GM23338 (cell line): ENCODE measurements at regions not wholly inside any gene's neighbourhood (a gene's known extent, or its start where the extent isn't known, plus 50 kb on each side); places are given as distances from the start of the nearest gene placed in this dataset.
"Not testable (repeated sequence)": the region's sequence is repeated elsewhere in the genome, so short reads cannot be mapped to it uniquely, and the experiment has no call there.

Source experiments
- ATAC-seq: fragments of 200-7000 bp; cut with Tn5 transposase; 3 replicates; pipeline ENCODE4 v1.9.1; 2020
- DNase-seq: peaks from one replicate; pipeline ENCODE4 v3.0.0-alpha.2; 2015; ENCODE audit warnings: low spot score
- H2AFZ ChIP-seq: fragments of 200-600 bp; sonication (generic); 2 replicates; pipeline ENCODE4 v1.8.0; 2016; ENCODE audit warnings: antibody characterized with exemption, mild to moderate bottlenecking, moderate library complexity
- H3F3A ChIP-seq: fragments of 200-600 bp; sonication (generic); replicated peaks from 2 replicates; pipeline ENCODE4 v1.8.0; 2017; ENCODE audit warnings: antibody characterized with exemption, mixed run types, low read depth
- H3K27ac ChIP-seq: fragments of 200-600 bp; sonication (generic); 2 replicates; pipeline ENCODE4 v1.6.1; 2016; ENCODE audit warnings: low read depth
- H3K27me3 ChIP-seq: fragments of 200-600 bp; sonication (generic); 2 replicates; pipeline ENCODE4 v1.8.0; 2016; ENCODE audit warnings: mild to moderate bottlenecking, mixed run types, moderate library complexity; ENCODE audit not compliant: insufficient read depth
- H3K36me3 ChIP-seq: fragments of 200-600 bp; sonication (generic); 2 replicates; pipeline ENCODE4 v1.8.0; 2016; ENCODE audit warnings: mild to moderate bottlenecking; ENCODE audit not compliant: insufficient read depth
- H3K4me1 ChIP-seq: fragments of 200-600 bp; sonication (generic); 2 replicates; pipeline ENCODE4 v1.8.0; 2016; ENCODE audit warnings: mild to moderate bottlenecking, moderate library complexity; ENCODE audit not compliant: insufficient read depth
- H3K4me2 ChIP-seq: fragments of 200-600 bp; sonication (generic); 2 replicates; pipeline ENCODE4 v1.7.1; 2017; ENCODE audit warnings: mixed run types
- H3K4me3 ChIP-seq: fragments of 200-600 bp; sonication (generic); 2 replicates; pipeline ENCODE4 v1.6.1; 2016; ENCODE audit warnings: mixed run types
- H3K79me2 ChIP-seq: fragments of 200-600 bp; sonication (generic); replicated peaks from 2 replicates; pipeline ENCODE4 v1.8.0; 2017; ENCODE audit warnings: mild to moderate bottlenecking; ENCODE audit not compliant: insufficient read depth
- H3K9me2 ChIP-seq: fragments of 200-600 bp; sonication (generic); 2 replicates; pipeline ENCODE4 v1.8.0; 2017; ENCODE audit not compliant: insufficient read depth
- H4K20me1 ChIP-seq: fragments of 200-600 bp; sonication (generic); replicated peaks from 2 replicates; pipeline ENCODE4 v1.8.0; 2017; ENCODE audit warnings: mild to moderate bottlenecking; ENCODE audit not compliant: insufficient read depth
- H3K27ac Mint-ChIP-seq: 2 replicates; pipeline ENCODE4 v1.8.0; 2020; ENCODE audit warnings: inconsistent platforms, mild to moderate bottlenecking, moderate library complexity, mixed read lengths
- H3K27me3 Mint-ChIP-seq: 3 replicates; pipeline ENCODE4 v1.8.0; 2022; ENCODE audit warnings: low read depth, mild to moderate bottlenecking, moderate library complexity, mixed read lengths, inconsistent platforms; ENCODE audit not compliant: insufficient read depth, poor library complexity
- H3K36me3 Mint-ChIP-seq: 3 replicates; pipeline ENCODE4 v1.8.0; 2021; ENCODE audit warnings: low read depth, mild to moderate bottlenecking, inconsistent platforms, moderate library complexity, mixed read lengths
- H3K4me1 Mint-ChIP-seq: 3 replicates; pipeline ENCODE4 v1.8.0; 2020; ENCODE audit warnings: mild to moderate bottlenecking, inconsistent platforms, mixed read lengths
- H3K4me3 Mint-ChIP-seq: 3 replicates; pipeline ENCODE4 v1.8.0; 2021; ENCODE audit warnings: moderate library complexity, mild to moderate bottlenecking, inconsistent platforms, mixed read lengths
- H3K9me3 Mint-ChIP-seq: 3 replicates; pipeline ENCODE4 v1.8.0; 2020; ENCODE audit warnings: moderate library complexity, mild to moderate bottlenecking, inconsistent platforms, mixed read lengths
- CREB1 ChIP-seq: fragments of 250-450 bp; sonication (Bioruptor Pico); IDR thresholded peaks from 2 replicates; pipeline ENCODE4 v1.5.0; 2020; ENCODE audit warnings: low read depth, mild to moderate bottlenecking, moderate library complexity
- EZH2 ChIP-seq: fragments of 200-600 bp; sonication (generic); IDR thresholded peaks from one replicate; pipeline ENCODE4 v1.8.0; 2017; ENCODE audit warnings: antibody characterized with exemption, mild to moderate bottlenecking, low read depth; ENCODE audit not compliant: unreplicated experiment
- NANOG ChIP-seq: IDR thresholded peaks from 2 replicates; pipeline ENCODE4 v1.6.1; 2016; ENCODE audit warnings: antibody characterized with exemption, borderline replicate concordance
- POLR2AphosphoS5 ChIP-seq: IDR thresholded peaks from 2 replicates; pipeline ENCODE4 v1.6.1; 2016; ENCODE audit warnings: antibody characterized with exemption, low read depth
- ZNF114 ChIP-seq: fragments of 250-450 bp; sonication (Bioruptor Pico); IDR thresholded peaks from 2 replicates; pipeline ENCODE4 v1.5.0; 2020; ENCODE audit warnings: mild to moderate bottlenecking, moderate library complexity
- ZNF331 ChIP-seq: fragments of 250-450 bp; sonication (Bioruptor Pico); IDR thresholded peaks from 2 replicates; pipeline ENCODE4 v1.5.0; 2020; ENCODE audit warnings: low read depth, mild to moderate bottlenecking, moderate library complexity
- TF ChIP-seq, protein P1 (sequence below): IDR thresholded peaks from 2 replicates; pipeline ENCODE4 v1.6.1; 2016; ENCODE audit warnings: antibody characterized with exemption
- TF ChIP-seq, protein P2 (sequence below): fragments of 250-450 bp; sonication (Bioruptor Pico); IDR thresholded peaks from 2 replicates; pipeline ENCODE4 v1.5.0; 2020; ENCODE audit warnings: mild to moderate bottlenecking, moderate library complexity

DNA sequence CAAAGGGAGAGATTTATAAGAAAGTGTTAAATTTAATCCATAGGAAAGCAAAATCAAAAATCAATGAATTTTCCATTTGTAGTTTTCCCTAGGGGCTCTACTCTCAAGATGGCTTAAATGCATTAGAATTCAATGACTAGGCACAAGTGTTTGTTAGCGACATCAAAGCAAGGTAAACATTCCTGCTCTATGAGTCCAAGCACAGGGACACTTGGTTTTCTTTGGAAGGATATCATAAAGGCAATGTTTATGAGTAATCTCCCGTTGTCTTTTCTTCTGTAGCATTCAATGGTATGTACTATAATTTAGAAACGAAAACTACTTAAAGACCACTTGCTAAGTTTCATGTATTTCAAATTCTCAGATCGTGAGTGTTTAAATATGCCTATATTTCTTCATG lies 54.8 kb upstream of the ZNF717 start:
- H3K36me3 ChIP-seq, H3K79me2 ChIP-seq, H3K27me3 Mint-ChIP-seq, ATAC-seq, H3K27ac ChIP-seq, H3K27ac Mint-ChIP-seq, H3F3A ChIP-seq, H3K4me3 ChIP-seq, H3K4me1 Mint-ChIP-seq, H3K4me3 Mint-ChIP-seq, DNase-seq, H3K4me2 ChIP-seq, H3K9me2 ChIP-seq, H3K27me3 ChIP-seq, H3K4me1 ChIP-seq, H2AFZ ChIP-seq, H4K20me1 ChIP-seq: not testable (repeated sequence)
- peaks cover 28% of the 10 kb centered on the region for H3K36me3 Mint-ChIP-seq
- peaks cover 28% of the 10 kb centered on the region for H3K9me3 Mint-ChIP-seq

DNA sequence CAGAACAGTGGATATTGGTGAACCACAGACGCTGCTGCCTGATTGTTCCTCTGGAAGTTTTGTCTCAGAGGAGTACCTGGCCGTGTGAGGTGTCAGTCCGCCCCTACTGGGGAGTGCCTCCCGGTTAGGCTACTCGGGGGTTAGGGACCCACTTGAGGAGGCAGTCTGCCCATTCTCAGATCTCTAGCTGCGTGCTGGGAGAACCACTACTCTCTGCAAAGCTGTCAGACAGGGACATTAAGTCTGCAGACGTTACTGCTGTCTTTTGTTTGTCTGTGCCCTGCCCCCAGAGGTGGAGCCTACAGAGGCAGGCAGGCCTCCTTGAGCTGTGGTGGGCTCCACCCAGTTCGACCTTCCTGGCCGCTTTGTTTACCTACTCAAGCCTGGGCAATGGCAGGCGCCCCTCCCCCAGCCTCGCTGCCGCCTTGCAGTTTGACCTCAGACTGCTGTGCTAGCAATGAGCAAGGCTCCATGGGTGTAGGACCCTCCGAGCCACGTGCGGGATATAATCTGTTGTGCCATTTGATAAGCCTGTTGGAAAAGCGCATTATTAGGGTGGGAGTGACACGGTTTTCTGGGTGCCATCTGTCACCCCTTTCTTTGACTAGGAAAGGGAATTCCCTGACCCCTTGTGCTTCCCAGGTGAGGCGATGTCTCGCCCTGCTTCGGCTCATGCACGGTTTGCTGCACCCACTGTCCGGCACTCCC lies 65.1 kb upstream of the ZNF717 start:
- ATAC-seq, H3K4me1 Mint-ChIP-seq, H2AFZ ChIP-seq, H3K27ac ChIP-seq, H3K9me2 ChIP-seq, H3K36me3 ChIP-seq, H3K4me1 ChIP-seq, H3F3A ChIP-seq, H3K4me3 Mint-ChIP-seq, H3K79me2 ChIP-seq, H3K27ac Mint-ChIP-seq, H4K20me1 ChIP-seq: not testable (repeated sequence)
- Histone ChIP-seq H3K27me3 (peaks cover 15% of the 10 kb centered on the region), H3K4me2 (peak overlapping the region; percentile 70), H3K4me3 (peak overlapping the region; percentile 45)
- peaks cover 19% of the 10 kb centered on the region for H3K27me3 Mint-ChIP-seq
- peak; percentile 41 for DNase-seq
- peaks cover 33% of the 10 kb centered on the region for H3K9me3 Mint-ChIP-seq
- TF ChIP-seq, protein P1, sequence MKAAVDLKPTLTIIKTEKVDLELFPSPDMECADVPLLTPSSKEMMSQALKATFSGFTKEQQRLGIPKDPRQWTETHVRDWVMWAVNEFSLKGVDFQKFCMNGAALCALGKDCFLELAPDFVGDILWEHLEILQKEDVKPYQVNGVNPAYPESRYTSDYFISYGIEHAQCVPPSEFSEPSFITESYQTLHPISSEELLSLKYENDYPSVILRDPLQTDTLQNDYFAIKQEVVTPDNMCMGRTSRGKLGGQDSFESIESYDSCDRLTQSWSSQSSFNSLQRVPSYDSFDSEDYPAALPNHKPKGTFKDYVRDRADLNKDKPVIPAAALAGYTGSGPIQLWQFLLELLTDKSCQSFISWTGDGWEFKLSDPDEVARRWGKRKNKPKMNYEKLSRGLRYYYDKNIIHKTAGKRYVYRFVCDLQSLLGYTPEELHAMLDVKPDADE: 0 out of 2 replicates have a peak, but pooled peaks have one; percentile 18
- TF ChIP-seq POLR2AphosphoS5 (peak; percentile 77), NANOG (peak; percentile 54)
- peaks cover 14% of the 10 kb centered on the region; the same call in 2 of the 3 replicates for H3K36me3 Mint-ChIP-seq

DNA sequence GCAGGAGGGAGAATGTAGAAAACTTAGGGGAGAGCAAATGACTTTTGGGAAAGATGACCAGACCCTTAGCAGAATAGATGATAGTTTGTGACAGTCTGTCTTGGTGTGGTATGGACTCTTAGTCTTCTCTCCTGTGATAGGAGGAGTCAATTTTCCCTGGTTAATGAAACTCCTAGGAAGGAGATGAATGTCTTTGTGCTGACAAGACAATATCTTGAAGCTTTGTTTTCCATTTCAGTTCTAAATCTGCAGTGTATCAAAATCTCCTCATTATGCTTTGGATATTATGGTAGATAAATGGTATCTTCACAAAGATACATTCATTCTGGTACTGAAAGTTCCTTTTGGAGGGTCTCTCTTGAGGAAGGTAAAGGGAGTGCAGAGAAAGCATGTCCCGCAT lies 77.8 kb upstream of the ZNF717 start:
- H3K36me3 Mint-ChIP-seq: peaks cover 3% of the 10 kb centered on the region; the same call in 1 of the 3 replicates
- H3K9me3 Mint-ChIP-seq: peaks cover 11% of the 10 kb centered on the region; the same call in 2 of the 3 replicates
- DNase-seq (no peak), ATAC-seq (no peak)
- Histone ChIP-seq H3K4me2 (no peak overlapping the region), H3K27me3 (no peaks in the 10 kb centered on the region), H3K4me1 (no peaks in the 10 kb centered on the region; the same call in 1 of the 2 replicates), H2AFZ (no peak overlapping the region), H3K79me2 (no peaks in the 10 kb centered on the region), H3K36me3 (no peaks in the 10 kb centered on the region), H3F3A (no peaks in the 10 kb centered on the region), H3K9me2 (no peaks in the 10 kb centered on the region), H3K4me3 (no peak overlapping the region), H3K27ac (no peak overlapping the region), H4K20me1 (no peaks in the 10 kb centered on the region)
- H3K4me3 Mint-ChIP-seq: no peak overlapping the region
- H3K27me3 Mint-ChIP-seq: peaks cover 2% of the 10 kb centered on the region
- H3K4me1 Mint-ChIP-seq: peaks cover 6% of the 10 kb centered on the region; the same call in 1 of the 3 replicates
- H3K27ac Mint-ChIP-seq: no peak overlapping the region
- TF ChIP-seq EZH2: no peak
- no peak for TF ChIP-seq CREB1 (CRISPR knock-in tag)
- TF ChIP-seq NANOG: no peak
- no peak for TF ChIP-seq ZNF331 (CRISPR knock-in tag)
- TF ChIP-seq, protein P2, sequence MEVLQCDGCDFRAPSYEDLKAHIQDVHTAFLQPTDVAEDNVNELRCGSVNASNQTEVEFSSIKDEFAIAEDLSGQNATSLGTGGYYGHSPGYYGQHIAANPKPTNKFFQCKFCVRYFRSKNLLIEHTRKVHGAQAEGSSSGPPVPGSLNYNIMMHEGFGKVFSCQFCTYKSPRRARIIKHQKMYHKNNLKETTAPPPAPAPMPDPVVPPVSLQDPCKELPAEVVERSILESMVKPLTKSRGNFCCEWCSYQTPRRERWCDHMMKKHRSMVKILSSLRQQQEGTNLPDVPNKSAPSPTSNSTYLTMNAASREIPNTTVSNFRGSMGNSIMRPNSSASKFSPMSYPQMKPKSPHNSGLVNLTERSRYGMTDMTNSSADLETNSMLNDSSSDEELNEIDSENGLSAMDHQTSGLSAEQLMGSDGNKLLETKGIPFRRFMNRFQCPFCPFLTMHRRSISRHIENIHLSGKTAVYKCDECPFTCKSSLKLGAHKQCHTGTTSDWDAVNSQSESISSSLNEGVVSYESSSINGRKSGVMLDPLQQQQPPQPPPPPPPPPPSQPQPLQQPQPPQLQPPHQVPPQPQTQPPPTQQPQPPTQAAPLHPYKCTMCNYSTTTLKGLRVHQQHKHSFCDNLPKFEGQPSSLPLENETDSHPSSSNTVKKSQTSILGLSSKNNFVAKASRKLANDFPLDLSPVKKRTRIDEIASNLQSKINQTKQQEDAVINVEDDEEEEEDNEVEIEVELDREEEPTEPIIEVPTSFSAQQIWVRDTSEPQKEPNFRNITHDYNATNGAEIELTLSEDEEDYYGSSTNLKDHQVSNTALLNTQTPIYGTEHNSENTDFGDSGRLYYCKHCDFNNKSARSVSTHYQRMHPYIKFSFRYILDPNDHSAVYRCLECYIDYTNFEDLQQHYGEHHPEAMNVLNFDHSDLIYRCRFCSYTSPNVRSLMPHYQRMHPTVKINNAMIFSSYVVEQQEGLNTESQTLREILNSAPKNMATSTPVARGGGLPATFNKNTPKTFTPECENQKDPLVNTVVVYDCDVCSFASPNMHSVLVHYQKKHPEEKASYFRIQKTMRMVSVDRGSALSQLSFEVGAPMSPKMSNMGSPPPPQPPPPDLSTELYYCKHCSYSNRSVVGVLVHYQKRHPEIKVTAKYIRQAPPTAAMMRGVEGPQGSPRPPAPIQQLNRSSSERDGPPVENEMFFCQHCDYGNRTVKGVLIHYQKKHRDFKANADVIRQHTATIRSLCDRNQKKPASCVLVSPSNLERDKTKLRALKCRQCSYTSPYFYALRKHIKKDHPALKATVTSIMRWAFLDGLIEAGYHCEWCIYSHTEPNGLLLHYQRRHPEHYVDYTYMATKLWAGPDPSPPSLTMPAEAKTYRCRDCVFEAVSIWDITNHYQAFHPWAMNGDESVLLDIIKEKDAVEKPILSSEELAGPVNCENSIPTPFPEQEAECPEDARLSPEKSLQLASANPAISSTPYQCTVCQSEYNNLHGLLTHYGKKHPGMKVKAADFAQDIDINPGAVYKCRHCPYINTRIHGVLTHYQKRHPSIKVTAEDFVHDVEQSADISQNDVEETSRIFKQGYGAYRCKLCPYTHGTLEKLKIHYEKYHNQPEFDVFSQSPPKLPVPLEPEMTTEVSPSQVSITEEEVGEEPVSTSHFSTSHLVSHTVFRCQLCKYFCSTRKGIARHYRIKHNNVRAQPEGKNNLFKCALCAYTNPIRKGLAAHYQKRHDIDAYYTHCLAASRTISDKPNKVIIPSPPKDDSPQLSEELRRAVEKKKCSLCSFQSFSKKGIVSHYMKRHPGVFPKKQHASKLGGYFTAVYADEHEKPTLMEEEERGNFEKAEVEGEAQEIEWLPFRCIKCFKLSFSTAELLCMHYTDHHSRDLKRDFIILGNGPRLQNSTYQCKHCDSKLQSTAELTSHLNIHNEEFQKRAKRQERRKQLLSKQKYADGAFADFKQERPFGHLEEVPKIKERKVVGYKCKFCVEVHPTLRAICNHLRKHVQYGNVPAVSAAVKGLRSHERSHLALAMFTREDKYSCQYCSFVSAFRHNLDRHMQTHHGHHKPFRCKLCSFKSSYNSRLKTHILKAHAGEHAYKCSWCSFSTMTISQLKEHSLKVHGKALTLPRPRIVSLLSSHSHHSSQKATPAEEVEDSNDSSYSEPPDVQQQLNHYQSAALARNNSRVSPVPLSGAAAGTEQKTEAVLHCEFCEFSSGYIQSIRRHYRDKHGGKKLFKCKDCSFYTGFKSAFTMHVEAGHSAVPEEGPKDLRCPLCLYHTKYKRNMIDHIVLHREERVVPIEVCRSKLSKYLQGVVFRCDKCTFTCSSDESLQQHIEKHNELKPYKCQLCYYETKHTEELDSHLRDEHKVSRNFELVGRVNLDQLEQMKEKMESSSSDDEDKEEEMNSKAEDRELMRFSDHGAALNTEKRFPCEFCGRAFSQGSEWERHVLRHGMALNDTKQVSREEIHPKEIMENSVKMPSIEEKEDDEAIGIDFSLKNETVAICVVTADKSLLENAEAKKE (CRISPR knock-in tag): no peak
- TF ChIP-seq, protein P1: no peak
- TF ChIP-seq POLR2AphosphoS5: no peak
- no peak for TF ChIP-seq ZNF114 (CRISPR knock-in tag)
